Lower lobe of right lung (tissue), 2 donors: ENCODE measurements at regions not wholly inside any gene's neighbourhood (a gene's known extent, or its start where the extent isn't known, plus 50 kb on each side); places are given as distances from the start of the nearest gene placed in this dataset.
"Not testable (repeated sequence)": the region's sequence is repeated elsewhere in the genome, so short reads cannot be mapped to it uniquely, and the experiment has no call there.

Experiments
- ATAC-seq, 2 donors: fragments of 200-7000 bp; cut with Tn5 transposase; one replicate each; pipeline ENCODE4 v1.9.1; 2020 to 2022; ENCODE audit warnings: mild to moderate bottlenecking in 2 of 2, moderate library complexity in 2 of 2
- DNase-seq: peaks from one replicate; pipeline ENCODE4 v3.0.0-alpha.2; 2020
- H3K27ac ChIP-seq: fragments of 200-600 bp; one replicate; pipeline ENCODE4 v1.8.0; 2022
- H3K27me3 ChIP-seq: fragments of 200-600 bp; one replicate; pipeline ENCODE4 v1.8.0; 2022; ENCODE audit warnings: low read depth
- H3K36me3 ChIP-seq: fragments of 200-600 bp; one replicate; pipeline ENCODE4 v1.8.0; 2022; ENCODE audit warnings: mild to moderate bottlenecking
- H3K4me1 ChIP-seq: fragments of 200-600 bp; one replicate; pipeline ENCODE4 v1.8.0; 2022
- H3K4me3 ChIP-seq: fragments of 200-600 bp; one replicate; pipeline ENCODE4 v1.8.0; 2022; ENCODE audit warnings: mild to moderate bottlenecking
- H3K9me3 ChIP-seq: fragments of 200-600 bp; one replicate; pipeline ENCODE4 v1.8.0; 2022
- intact Hi-C: fragments of 100-400 bp; cut with DNase I; formaldehyde crosslinking; loops from one replicate; pipeline ENCODE4 v1.11.0; 2022
- TF ChIP-seq, protein P1 (sequence below): fragments of 200-600 bp; IDR thresholded peaks from one replicate; pipeline ENCODE4 v1.8.0; 2022; ENCODE audit warnings: antibody characterized with exemption, mild to moderate bottlenecking
- donor health status: DM: no; HTN: yes; CAD: no; lungs with severe emphysema.

DNA sequence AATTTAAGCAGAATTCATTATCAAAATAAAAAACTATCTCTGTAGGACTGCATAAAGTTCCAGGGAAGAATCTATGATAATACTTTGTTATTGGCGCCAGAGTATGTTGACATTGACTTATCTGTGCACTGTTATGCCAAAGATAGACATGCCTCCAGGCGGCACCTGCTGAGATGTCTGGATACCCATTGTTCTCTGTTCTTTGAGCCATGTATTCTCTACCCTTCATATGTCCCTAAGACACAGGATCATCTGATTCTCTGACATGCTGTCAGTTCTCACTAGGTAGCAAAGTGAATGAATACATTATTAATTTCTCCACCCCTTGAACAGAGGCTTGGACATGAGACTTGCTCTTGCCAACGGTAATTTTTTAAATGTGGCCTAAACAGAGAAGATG, 517.8 kb upstream of the SLITRK5 start:
- ATAC-seq (no peak), DNase-seq (no peak)
- H3K4me3 ChIP-seq: no peak overlapping the region
- H3K27ac ChIP-seq: no peak overlapping the region
- H3K36me3 ChIP-seq: no peaks in the 10 kb centered on the region
- H3K9me3 ChIP-seq: no peaks in the 10 kb centered on the region
- H3K27me3 ChIP-seq: no peaks in the 10 kb centered on the region
- TF ChIP-seq, protein P1, sequence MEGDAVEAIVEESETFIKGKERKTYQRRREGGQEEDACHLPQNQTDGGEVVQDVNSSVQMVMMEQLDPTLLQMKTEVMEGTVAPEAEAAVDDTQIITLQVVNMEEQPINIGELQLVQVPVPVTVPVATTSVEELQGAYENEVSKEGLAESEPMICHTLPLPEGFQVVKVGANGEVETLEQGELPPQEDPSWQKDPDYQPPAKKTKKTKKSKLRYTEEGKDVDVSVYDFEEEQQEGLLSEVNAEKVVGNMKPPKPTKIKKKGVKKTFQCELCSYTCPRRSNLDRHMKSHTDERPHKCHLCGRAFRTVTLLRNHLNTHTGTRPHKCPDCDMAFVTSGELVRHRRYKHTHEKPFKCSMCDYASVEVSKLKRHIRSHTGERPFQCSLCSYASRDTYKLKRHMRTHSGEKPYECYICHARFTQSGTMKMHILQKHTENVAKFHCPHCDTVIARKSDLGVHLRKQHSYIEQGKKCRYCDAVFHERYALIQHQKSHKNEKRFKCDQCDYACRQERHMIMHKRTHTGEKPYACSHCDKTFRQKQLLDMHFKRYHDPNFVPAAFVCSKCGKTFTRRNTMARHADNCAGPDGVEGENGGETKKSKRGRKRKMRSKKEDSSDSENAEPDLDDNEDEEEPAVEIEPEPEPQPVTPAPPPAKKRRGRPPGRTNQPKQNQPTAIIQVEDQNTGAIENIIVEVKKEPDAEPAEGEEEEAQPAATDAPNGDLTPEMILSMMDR: no peak
- H3K4me1 ChIP-seq: no peaks in the 10 kb centered on the region
- intact Hi-C loops: no loop called here

DNA sequence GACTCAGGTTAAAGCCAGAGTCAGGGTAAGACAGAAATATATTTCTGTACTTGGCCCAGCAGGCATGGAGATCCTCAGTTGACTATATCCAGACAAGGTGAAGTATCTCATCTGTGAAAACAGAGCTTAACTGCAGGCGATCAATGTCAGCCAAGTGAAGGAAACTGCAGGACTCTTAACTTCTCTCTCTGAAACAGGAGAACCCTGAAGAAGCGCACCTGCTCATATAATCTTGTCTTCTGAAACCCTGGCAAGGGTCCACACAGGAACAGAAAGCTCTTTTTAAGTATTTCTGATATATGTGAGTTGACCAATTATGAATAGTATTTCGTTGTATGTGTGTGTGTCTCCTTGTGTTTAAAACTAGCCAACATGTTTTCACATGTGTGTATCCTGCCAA, 504.8 kb upstream of the SLITRK5 start:
- Histone ChIP-seq H3K36me3 (no peaks in the 10 kb centered on the region), H3K4me1 (no peaks in the 10 kb centered on the region), H3K27me3 (no peaks in the 10 kb centered on the region), H3K9me3 (no peaks in the 10 kb centered on the region), H3K27ac (no peak overlapping the region), H3K4me3 (no peak overlapping the region)
- TF ChIP-seq, protein P1: no peak
- DNase-seq: no peak
- ATAC-seq: no peak
- intact Hi-C loops: no loop called here

DNA sequence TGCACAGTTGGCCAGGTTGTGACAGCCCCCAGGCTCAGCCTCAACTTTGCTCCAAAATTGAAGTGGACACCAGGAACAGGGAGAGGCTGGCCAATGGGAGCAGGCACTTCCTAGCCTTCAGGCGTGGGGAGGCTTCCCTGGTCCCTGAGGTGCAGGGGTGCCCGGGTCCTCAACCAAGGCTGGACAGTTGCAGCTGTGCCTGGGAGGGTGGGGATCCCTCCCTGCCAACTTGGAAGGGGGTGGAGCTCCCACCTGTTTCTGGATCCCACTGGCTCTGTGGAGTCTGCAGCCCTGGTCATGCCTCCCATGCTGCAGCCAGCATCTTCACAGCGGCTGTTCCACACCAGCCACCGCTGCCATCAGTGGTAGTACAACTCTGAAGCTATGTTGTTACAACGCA, 502.8 kb upstream of the SLITRK5 start:
- Histone ChIP-seq H3K27ac (no peak overlapping the region), H3K9me3 (no peaks in the 10 kb centered on the region), H3K4me1 (no peaks in the 10 kb centered on the region), H3K27me3 (no peaks in the 10 kb centered on the region), H3K4me3 (no peak overlapping the region), H3K36me3 (no peaks in the 10 kb centered on the region)
- TF ChIP-seq, protein P1: no peak
- intact Hi-C loops: no loop called here
- ATAC-seq: peak in 1 of 2 donors; percentile 11
- DNase-seq: no peak

DNA sequence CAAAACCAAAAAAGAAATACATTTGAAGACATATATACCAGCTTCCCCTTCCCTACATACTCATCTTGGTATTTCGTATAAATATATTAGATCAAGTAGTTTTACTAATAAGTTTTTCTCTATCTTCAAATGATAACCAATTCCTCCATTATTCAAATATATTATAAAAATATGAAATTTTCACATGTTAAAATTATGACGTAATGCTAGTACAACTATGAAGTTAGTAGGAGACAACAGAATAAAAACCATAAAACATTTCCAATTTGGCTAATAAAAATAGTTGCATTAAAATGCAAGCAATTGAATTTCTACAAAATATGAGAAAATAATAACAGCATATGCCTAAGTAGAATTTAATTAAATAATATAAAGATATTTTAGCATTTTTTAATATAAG, 501.8 kb upstream of the SLITRK5 start:
- ATAC-seq (no peak), DNase-seq (no peak)
- Histone ChIP-seq H3K4me1 (no peaks in the 10 kb centered on the region), H3K9me3 (no peaks in the 10 kb centered on the region), H3K27ac (no peak overlapping the region), H3K27me3 (no peaks in the 10 kb centered on the region), H3K4me3 (no peak overlapping the region), H3K36me3 (no peaks in the 10 kb centered on the region)
- intact Hi-C loops: no loop called here
- TF ChIP-seq, protein P1: no peak

DNA sequence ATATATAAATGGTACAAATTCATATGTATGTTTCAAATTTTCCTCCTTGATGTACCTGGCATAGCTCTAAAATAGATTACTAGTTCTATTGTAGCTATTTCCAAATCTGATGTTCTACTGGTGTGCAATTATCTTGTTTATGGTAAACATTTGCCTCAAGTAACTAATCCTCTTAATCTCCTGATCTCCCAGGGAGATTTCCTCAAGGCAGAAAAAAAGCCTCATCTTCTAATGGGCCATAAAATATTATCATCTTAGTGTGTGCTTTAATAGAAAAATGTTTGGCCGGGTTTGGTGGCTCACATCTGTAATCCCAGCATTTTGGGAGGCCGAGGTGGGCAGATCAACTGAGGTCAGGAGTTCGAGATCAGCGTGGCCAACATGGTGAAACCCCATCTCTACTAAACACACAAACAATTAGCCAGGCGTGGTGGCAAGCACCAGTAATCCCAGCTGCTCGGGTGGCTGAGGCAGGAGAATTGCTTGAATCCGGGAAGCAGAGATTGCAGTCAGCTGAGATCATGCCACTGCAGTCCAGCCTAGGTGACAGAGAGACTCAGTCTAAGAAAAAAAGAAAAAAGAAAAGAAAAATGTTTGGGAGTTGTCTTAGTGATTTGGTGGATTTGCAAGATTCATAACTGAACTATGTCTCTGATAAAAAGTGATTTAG, 498.9 kb upstream of the SLITRK5 start:
- DNase-seq (no peak), ATAC-seq (no peak)
- TF ChIP-seq, protein P1: no peak
- intact Hi-C loops: no loop called here
- no peaks in the 10 kb centered on the region for H3K9me3 ChIP-seq
- H3K27ac ChIP-seq: no peak overlapping the region
- H3K36me3 ChIP-seq: no peaks in the 10 kb centered on the region
- no peak overlapping the region for H3K4me3 ChIP-seq
- H3K4me1 ChIP-seq: no peaks in the 10 kb centered on the region
- H3K27me3 ChIP-seq: no peaks in the 10 kb centered on the region

DNA sequence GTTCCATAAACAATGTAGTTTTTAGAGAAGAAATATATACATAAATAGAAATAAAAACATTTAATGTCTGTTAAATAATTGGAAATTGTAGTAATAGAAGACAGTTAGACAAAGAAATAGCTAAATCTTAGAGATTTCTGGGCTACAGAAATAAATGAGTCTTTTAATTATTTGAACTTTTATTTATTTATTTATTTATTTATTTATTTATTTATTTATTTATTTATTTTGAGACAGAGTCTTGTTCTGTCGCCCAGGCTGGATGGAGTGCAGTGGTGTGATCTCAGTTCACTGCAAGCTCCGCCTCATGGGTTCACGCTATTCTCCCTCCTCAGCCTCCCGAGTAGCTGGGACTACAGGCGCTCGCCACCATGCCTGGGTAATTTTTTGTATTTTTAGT, 486.0 kb upstream of the SLITRK5 start:
- H3K27me3 ChIP-seq, ATAC-seq, DNase-seq, intact Hi-C loops, H3K4me3 ChIP-seq, H3K36me3 ChIP-seq, H3K27ac ChIP-seq, H3K9me3 ChIP-seq, H3K4me1 ChIP-seq: not testable (repeated sequence)

DNA sequence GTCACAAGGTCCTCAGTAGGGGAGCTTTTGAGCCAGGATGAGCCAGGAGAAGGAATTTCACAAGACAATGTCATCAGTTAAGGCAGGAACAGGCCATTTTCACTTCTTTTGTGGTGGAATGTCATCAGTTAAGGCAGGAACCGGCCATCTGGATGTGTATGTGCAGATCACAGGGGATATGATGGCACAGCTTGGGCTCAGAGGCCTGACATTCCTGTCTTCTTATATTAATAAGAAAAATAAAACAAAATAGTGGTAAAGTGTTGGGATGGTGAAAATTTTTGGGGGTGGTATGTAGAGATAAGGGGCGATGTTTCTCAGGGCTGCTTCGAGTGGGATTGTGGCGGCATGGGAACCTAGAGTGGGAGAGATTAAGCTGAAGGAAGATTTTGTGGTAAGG, 484.5 kb upstream of the SLITRK5 start:
- H3K9me3 ChIP-seq, ATAC-seq, H3K27ac ChIP-seq, H3K27me3 ChIP-seq, intact Hi-C loops, H3K4me1 ChIP-seq, H3K4me3 ChIP-seq, H3K36me3 ChIP-seq, DNase-seq: not testable (repeated sequence)

DNA sequence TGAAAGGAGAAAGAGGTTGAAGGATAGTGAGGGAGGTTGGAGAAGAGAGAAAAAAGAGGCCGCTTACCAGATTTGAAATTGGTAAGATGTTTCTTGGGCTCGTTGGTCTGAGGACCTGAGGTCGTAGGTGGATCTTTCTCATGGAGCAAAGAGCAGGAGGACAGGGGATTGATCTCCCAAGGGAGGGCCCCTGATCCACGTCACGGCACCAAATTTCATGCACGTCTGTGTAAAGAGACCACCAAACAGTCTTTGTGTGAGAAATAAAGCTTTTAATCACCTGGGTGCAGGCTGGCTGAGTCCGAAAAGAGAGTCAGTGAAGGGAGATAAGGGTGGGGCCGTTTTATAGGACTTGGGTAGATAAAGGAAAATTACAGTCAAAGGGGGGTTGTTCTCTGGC, 479.7 kb upstream of the SLITRK5 start:
- intact Hi-C loops, H3K36me3 ChIP-seq, H3K4me1 ChIP-seq, H3K9me3 ChIP-seq, DNase-seq, H3K27me3 ChIP-seq, H3K27ac ChIP-seq, H3K4me3 ChIP-seq, ATAC-seq: not testable (repeated sequence)
